Ascending aorta (tissue), 2 donors: ENCODE measurements at regions not wholly inside any gene's neighbourhood (a gene's known extent, or its start where the extent isn't known, plus 50 kb on each side); places are given as distances from the start of the nearest gene placed in this dataset.

Experiments
- DNase-seq, 2 donors: peaks; one replicate each; pipeline ENCODE4 v3.0.0-alpha.2; 2019; ENCODE audit warnings: low spot score in 2 of 2
- H3K27ac ChIP-seq, 2 donors: fragments of 200-600 bp; sonication (generic); one replicate each; pipeline ENCODE4 v1.5.1; 2016 to 2017; ENCODE audit warnings: mild to moderate bottlenecking in 1 of 2
- H3K27me3 ChIP-seq: fragments of 200-600 bp; sonication (generic); one replicate; pipeline ENCODE4 v1.5.1; 2017
- H3K36me3 ChIP-seq, 2 donors: fragments of 200-600 bp; sonication (generic); one replicate each; pipeline ENCODE4 v1.5.1; 2016
- H3K4me1 ChIP-seq, 2 donors: fragments of 200-600 bp; sonication (generic); one replicate each; pipeline ENCODE4 v1.5.1; 2016 to 2017; ENCODE audit warnings: mild to moderate bottlenecking in 1 of 2
- H3K4me3 ChIP-seq, 2 donors: fragments of 200-600 bp; sonication (generic); one replicate each; pipeline ENCODE4 v1.5.1; 2016 to 2017; ENCODE audit warnings: mild to moderate bottlenecking in 1 of 2
- H3K9me3 ChIP-seq, 2 donors: fragments of 200-600 bp; sonication (generic); one replicate each; pipeline ENCODE4 v1.5.1; 2016
- intact Hi-C: fragments of 100-400 bp; cut with DNase I; formaldehyde crosslinking; loops from one replicate; pipeline ENCODE4 v1.15.1; 2023
- TF ChIP-seq, protein P1 (sequence below), 3 experiments: fragments of 200-600 bp in 2 of 3; fragments of 450-650 bp in 1 of 3; sonication (generic) in 2 of 3; IDR thresholded peaks; one replicate each; pipeline ENCODE4 v1.5.1; 2016 to 2019; ENCODE audit warnings: antibody characterized with exemption in 3 of 3, mild to moderate bottlenecking in 1 of 3, moderate library complexity in 1 of 3

DNA sequence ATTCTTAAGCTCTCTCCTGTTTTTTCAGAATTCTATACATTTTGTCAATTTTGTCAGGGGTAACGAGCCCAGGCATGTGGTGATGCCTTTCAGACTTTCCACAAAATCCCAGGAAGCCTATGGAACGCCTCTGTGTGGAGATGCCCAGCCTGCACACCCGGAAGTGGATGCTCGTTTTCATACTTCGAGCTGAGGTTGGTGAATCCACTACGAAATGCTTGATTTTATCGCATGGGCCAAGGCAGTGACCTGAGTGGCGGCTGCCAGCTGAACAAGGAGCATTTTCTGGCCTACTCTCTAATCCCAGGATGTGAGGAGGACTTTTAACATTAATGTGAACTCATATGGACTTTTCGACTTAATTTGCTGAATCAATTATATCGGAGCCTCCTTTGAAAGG is 426.7 kb upstream of the B3GAT1 start:
- no peak for DNase-seq
- H3K27me3 ChIP-seq: no peaks in the 10 kb centered on the region
- no peaks in the 10 kb centered on the region for H3K9me3 ChIP-seq
- no peak overlapping the region for H3K27ac ChIP-seq
- intact Hi-C loops: no loop called here
- H3K4me3 ChIP-seq: no peak overlapping the region
- H3K36me3 ChIP-seq: no peaks in the 10 kb centered on the region
- TF ChIP-seq, protein P1, sequence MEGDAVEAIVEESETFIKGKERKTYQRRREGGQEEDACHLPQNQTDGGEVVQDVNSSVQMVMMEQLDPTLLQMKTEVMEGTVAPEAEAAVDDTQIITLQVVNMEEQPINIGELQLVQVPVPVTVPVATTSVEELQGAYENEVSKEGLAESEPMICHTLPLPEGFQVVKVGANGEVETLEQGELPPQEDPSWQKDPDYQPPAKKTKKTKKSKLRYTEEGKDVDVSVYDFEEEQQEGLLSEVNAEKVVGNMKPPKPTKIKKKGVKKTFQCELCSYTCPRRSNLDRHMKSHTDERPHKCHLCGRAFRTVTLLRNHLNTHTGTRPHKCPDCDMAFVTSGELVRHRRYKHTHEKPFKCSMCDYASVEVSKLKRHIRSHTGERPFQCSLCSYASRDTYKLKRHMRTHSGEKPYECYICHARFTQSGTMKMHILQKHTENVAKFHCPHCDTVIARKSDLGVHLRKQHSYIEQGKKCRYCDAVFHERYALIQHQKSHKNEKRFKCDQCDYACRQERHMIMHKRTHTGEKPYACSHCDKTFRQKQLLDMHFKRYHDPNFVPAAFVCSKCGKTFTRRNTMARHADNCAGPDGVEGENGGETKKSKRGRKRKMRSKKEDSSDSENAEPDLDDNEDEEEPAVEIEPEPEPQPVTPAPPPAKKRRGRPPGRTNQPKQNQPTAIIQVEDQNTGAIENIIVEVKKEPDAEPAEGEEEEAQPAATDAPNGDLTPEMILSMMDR (IDR thresholded peaks at IDR 0.05): no peak
- no peaks in the 10 kb centered on the region for H3K4me1 ChIP-seq

DNA sequence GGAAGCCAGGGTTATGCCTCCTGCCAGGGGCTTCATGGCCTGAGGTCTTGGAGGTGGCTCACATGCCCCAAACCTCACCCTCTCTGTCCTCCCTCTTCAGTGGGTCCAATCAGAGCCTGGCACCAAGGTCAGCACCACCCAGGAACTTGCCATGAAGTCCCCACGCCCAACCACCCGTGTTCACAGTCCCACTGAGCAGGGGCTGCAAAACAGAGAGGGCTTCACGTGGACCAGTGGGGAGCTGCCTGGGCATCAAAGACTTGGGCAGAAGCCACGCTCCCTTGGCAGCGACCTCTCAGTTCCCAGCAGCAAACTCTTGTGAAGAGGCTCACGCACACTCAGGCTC is 425.8 kb upstream of the B3GAT1 start:
- intact Hi-C loops: no loop called here
- TF ChIP-seq, protein P1 (IDR thresholded peaks at IDR 0.05): no peak
- Histone ChIP-seq H3K27me3 (no peaks in the 10 kb centered on the region), H3K27ac (no peak overlapping the region), H3K36me3 (no peaks in the 10 kb centered on the region), H3K9me3 (no peaks in the 10 kb centered on the region), H3K4me3 (no peak overlapping the region), H3K4me1 (no peaks in the 10 kb centered on the region)
- DNase-seq: no peak

DNA sequence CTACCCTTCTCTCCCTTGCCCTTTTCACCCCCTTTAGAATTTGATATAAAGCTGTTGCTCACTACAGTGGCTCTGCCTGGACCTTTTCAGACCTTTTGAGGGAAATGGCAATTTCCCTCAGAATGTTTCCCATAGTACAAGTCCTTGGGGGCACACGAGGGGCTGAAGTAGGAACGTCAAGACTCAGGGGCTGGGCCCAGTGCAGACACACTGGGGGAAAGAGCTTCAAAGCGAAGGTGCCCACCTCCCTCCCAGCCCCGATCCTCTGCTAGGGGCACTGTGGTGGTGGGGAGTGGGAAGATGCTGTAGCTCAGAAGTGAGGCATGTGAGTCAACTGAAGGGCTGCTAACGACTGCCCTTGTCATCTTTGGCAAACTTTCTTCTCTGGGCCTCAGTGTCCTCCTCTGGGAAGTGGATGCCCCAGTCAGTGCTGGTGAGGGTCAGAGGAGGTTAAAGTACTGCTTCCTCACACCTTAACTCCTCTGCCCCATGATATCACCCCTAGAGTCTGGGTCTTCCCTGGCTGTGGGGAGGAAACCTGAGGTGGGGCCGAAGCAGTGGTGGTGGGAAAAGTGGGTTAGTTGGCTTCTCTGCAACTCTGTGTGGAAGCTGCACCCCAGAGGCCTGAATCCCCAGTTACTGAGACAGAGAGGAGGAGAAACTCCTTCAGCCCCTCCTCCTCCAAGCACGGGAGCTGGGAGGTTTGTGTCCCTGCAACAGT is 425.3 kb upstream of the B3GAT1 start:
- H3K27me3 ChIP-seq: no peaks in the 10 kb centered on the region
- peaks cover 0 to 3% of the 10 kb centered on the region in 2 donors for H3K9me3 ChIP-seq
- no peak overlapping the region for H3K27ac ChIP-seq
- H3K4me1 ChIP-seq: no peaks in the 10 kb centered on the region
- TF ChIP-seq, protein P1 (IDR thresholded peaks at IDR 0.05): no peak
- DNase-seq: no peak
- intact Hi-C loops: no loop called here
- H3K36me3 ChIP-seq: no peaks in the 10 kb centered on the region
- H3K4me3 ChIP-seq: no peak overlapping the region

- no peak for DNase-seq
- H3K4me1 ChIP-seq: no peaks in the 10 kb centered on the region
- TF ChIP-seq, protein P1 (IDR thresholded peaks at IDR 0.05): no peak
- H3K36me3 ChIP-seq: no peaks in the 10 kb centered on the region
- intact Hi-C loops: no loop called here
- H3K27ac ChIP-seq: no peak overlapping the region
- H3K4me3 ChIP-seq: no peak overlapping the region
- H3K9me3 ChIP-seq: peaks cover 0 to 5% of the 10 kb centered on the region in 2 donors
- H3K27me3 ChIP-seq: no peaks in the 10 kb centered on the region
These were observed 424.5 kb upstream of the B3GAT1 start for GRCh38 chr11:134836561-134836960.

- H3K9me3 ChIP-seq: peaks cover 0 to 5% of the 10 kb centered on the region in 2 donors
- DNase-seq: no peak
- H3K27me3 ChIP-seq: no peaks in the 10 kb centered on the region
- H3K4me1 ChIP-seq: no peaks in the 10 kb centered on the region
- TF ChIP-seq, protein P1 (IDR thresholded peaks at IDR 0.05): no peak
- no peak overlapping the region for H3K27ac ChIP-seq
- H3K36me3 ChIP-seq: no peaks in the 10 kb centered on the region
- intact Hi-C loops: no loop called here
- no peak overlapping the region for H3K4me3 ChIP-seq
These were observed 423.5 kb upstream of the B3GAT1 start for GRCh38 chr11:134835561-134835960.

- Histone ChIP-seq H3K27ac (no peak overlapping the region), H3K4me1 (no peaks in the 10 kb centered on the region), H3K27me3 (no peaks in the 10 kb centered on the region), H3K9me3 (peaks cover 0 to 5% of the 10 kb centered on the region in 2 donors), H3K36me3 (no peaks in the 10 kb centered on the region), H3K4me3 (no peak overlapping the region)
- no peak for DNase-seq
- intact Hi-C loops: no loop called here
- TF ChIP-seq, protein P1 (IDR thresholded peaks at IDR 0.05): no peak
These were observed 418.3 kb upstream of the B3GAT1 start for GRCh38 chr11:134830312-134830711.
